GM19043 (cell line): ENCODE measurements at regions not wholly inside any gene's neighbourhood (a gene's known extent, or its start where the extent isn't known, plus 50 kb on each side); places are given as distances from the start of the nearest gene placed in this dataset.
"Not testable (repeated sequence)": the region's sequence is repeated elsewhere in the genome, so short reads cannot be mapped to it uniquely, and the experiment has no call there.

Experiments used
- ATAC-seq: cut with Tn5 transposase; IDR thresholded peaks from one replicate; pipeline ENCODE4 v1.9.1; 2021; ENCODE audit warnings: low read depth; ENCODE audit not compliant: unreplicated experiment

DNA sequence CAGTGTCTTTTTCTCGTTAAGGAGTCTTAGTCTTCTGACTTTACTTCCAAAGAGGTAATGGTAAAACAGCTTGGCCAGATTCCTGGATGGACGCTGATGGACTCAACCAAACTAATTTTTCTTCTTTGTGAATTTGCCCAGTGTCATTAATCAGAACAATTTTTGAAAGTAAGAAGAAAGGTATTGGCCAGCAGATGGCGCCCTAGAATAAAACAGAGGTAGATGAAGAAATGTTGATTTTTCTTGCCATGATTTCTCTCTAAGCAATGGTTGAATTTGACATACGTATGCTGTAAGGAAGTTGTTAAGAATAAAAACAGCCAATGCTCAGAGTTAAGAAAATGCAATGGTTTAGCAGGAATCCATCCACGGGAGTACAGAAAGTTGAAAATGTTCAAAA, 500.0 kb downstream of the DIRAS2 start:
- no peak for ATAC-seq

GRCh38 chr9:90147426-90147825, 495.2 kb downstream of the DIRAS2 start:
- ATAC-seq: no peak

GRCh38 chr9:90156318-90156717, 486.3 kb downstream of the DIRAS2 start:
- no peak for ATAC-seq

GRCh38 chr9:90162326-90162725, 480.3 kb downstream of the DIRAS2 start:
- no peak for ATAC-seq

- no peak for ATAC-seq
Measured at GRCh38 chr9:90162819-90163218, 479.8 kb downstream of the DIRAS2 start.

DNA sequence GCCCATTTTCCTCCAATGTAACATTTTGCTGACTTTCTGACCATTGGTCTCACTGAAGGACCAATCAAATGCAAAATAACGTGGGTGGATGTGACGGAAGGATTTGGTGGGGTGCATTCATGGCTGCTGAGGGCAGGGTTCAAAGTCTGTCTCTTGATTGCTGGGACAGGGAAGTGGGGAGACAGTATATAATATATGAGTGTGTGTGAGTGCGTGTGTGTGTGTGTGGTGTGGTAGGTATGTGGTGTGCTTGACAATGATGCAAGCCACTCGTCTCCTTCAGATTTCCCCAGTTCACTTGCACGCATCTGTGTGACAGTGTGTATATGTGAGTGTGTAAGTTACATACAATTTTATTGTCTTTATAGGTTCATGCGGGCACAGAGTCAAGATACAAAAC, 477.3 kb downstream of the DIRAS2 start:
- no peak for ATAC-seq

GRCh38 chr9:90166374-90166773, 476.2 kb downstream of the DIRAS2 start:
- not testable (repeated sequence) for ATAC-seq

- ATAC-seq: no peak
Measured at GRCh38 chr9:90167914-90168313, 474.7 kb downstream of the DIRAS2 start.

- ATAC-seq: no peak
Measured at GRCh38 chr9:90169490-90169889, 473.1 kb downstream of the DIRAS2 start.

DNA sequence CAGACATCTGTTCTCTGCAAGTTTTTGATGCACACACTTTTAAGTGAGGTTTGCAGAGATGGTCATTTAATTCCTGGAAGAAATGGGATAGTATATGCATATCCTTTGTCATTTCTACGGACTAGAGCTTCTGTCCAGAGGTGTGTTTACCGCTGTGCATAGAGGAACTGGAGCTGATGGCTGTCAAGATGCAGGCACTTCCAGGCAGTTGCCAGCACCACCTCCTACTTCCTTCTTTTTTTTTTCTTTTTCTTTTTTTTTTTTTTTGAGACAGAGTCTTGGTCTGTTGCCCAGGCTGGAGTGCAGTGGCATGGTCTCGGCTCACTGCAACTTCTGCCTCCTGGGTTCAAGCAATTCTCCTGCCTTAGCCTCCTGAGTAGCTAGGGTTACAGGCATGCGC, 468.7 kb downstream of the DIRAS2 start:
- ATAC-seq: not testable (repeated sequence)

- ATAC-seq: not testable (repeated sequence)
Measured at GRCh38 chr9:90174346-90174745, 468.3 kb downstream of the DIRAS2 start.

DNA sequence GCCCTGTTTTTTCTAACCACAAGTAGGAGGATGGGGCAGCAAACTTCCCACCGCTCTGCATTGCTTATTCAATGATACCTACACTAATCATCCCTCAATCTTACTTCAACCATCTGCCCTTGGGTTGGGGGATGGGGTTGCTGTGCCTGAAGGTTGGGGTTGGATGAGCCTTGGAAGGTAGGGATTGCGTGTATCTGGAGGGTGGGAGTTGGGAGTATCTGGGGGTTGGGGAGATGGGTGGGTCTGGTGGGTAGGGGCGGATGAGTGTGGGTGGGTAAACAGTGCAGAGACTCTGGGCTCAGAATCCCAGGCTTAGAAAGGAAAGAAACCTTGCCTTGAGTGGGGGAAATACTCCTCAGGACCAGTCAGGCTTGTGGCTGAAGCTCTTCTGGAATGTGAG, 467.4 kb downstream of the DIRAS2 start:
- ATAC-seq: no peak

DNA sequence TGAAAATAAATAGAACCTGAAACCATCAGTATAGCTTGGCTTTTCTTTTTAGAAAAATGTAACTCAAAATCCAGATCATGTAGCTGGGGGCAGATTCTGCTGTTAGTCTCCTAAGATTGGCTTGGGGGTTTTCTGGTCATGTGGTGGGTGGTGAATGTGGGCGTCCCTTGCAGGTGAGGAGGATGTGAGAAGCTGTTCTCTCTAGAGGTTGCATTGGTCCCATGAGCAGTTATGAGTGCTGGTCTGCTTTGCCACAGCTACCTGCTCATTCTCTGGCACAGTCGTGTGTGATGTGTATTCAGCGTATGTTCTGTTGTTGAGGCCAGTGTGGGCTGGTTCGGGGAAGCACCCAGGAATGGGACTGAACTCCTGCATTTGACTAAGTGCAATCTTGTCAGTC, 466.8 kb downstream of the DIRAS2 start:
- ATAC-seq: no peak

DNA sequence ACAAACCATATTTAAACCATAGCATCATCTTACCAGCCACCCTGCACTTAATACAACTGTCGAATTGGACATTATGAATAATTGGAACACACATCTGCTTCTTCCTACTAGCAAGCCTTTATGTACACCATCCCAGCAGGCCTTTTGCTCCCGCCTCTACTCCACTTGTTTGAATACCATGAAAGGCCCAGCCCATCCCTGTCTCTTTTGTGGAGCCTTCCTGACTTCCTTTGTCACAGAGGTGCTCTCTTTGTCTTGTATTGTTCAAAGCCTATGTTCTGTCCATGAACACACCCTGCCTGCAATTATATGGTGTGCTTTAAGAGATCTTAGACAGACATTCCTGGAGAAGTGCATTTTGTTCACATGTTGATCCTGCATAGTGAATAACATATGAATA, 465.7 kb downstream of the DIRAS2 start:
- no peak for ATAC-seq

- ATAC-seq: no peak
Measured at GRCh38 chr9:90180381-90180780, 462.2 kb downstream of the DIRAS2 start.

DNA sequence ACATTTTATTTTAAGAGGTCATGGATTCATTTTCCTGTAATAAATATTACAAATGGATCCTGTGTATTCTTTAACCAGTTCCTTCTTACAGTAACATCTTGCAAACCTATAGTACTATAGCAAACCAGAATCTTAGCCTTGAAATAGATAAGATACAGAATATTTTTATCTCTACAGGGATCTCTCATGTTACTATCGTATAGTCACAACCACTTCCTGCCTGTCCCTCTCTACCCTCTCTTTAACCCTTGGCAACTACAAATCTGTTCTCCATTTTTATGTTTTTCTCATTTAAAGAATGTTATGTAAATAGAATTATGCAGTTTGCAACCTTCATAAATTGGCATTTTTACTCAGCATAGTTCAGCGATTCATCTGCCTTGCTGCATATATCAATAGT, 454.0 kb downstream of the DIRAS2 start:
- ATAC-seq: no peak

DNA sequence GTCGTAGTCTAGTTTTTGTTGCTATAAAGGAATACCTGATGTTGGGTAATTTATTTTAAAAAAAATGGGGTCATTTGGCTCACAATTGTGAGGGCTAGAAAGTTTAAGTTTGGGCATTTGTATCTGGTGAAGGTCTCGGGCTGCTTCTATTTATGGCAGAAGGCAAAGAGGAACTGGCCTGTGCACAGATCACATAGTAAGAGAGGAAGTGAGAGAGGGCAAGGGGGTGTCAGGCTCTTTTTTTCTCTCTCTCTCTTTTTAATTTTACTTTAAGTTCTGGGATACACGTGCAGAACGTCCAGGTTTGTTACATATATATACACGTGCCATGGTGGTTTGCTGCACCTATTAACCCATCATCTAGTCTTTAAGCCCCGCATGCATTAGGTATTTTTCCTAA, 453.3 kb downstream of the DIRAS2 start:
- peak; percentile 96 for ATAC-seq

- not testable (repeated sequence) for ATAC-seq
Measured at GRCh38 chr9:90192465-90192864, 450.2 kb downstream of the DIRAS2 start.

GRCh38 chr9:90198956-90199355, 443.7 kb downstream of the DIRAS2 start:
- no peak for ATAC-seq

DNA sequence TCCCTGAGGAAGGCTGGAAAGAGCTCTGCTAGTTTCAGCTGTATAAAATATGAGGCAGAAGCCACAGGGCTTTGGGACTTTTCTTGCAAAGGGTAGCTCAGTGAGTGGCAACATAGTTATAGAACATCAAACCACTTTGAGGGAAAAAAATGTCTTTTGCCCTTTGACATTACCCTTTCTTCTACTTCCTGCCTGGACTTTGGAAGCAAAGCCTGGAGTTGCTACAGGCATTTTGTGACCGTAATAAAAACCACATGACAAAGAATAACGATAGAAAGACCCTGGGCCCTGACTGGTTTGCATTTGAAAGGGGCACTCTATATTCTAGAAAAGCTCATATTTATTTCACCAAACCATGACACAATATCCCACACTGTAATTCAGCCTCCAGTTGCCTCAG, 440.9 kb downstream of the DIRAS2 start:
- no peak for ATAC-seq

DNA sequence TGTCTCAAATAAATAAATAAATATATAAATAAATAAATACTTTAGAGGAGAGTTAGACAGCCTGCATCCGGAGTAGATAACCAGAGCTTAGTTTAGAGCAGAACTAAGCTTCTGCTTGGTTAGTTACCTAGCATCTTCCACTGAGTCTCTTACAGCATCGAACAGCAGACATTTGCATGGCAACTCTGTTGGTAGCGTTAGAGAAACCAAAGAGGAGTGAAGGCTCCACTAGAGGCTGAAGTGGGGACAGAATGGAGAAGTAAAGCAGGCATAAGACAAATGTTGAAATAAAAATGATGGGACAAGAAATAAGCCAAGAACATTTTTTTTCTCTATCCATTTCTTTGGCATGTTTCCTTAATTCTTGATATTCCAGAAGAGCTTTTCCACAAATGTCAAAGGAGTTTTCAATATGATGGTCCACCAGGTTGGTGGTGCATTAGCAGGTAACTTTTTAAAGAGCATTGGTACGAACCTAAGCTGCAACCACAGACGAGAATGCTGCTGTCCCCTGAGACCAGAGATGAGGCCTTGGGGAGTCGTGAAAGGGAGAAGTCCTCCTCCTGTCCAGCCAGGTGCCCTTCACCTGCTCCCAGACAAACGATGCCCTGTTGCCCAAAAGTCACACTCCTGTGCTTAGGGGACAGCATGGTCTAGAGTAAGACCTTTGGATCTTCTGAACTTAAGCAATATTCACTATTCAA, 438.3 kb downstream of the DIRAS2 start:
- ATAC-seq: no peak

DNA sequence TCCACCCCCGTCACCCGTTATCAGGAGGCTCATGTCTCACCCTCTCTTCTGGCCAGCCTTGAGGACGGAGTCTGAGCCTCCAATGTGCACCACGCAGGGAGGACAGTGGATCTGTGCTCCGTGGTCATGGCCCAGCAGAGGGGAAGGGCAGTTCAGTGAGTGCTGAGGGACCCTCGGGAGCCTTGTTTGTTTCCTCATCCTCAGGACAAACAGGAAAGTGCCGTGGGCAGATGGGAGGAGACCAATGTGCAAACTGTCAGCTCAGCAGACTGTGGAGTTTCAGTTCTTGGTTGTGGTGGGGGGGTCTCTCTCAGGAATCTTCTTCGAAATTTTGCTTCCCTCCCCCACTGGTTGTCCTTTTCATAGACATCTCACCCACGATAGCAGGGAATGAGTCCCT, 429.6 kb downstream of the DIRAS2 start:
- ATAC-seq: not testable (repeated sequence)
